ENCODE measurements at regions not wholly inside any gene's neighbourhood (a gene's known extent, or its start where the extent isn't known, plus 50 kb on each side); places are given as distances from the start of the nearest gene placed in this dataset.
"Not testable (repeated sequence)": the region's sequence is repeated elsewhere in the genome, so short reads cannot be mapped to it uniquely, and the experiment has no call there.

DNA sequence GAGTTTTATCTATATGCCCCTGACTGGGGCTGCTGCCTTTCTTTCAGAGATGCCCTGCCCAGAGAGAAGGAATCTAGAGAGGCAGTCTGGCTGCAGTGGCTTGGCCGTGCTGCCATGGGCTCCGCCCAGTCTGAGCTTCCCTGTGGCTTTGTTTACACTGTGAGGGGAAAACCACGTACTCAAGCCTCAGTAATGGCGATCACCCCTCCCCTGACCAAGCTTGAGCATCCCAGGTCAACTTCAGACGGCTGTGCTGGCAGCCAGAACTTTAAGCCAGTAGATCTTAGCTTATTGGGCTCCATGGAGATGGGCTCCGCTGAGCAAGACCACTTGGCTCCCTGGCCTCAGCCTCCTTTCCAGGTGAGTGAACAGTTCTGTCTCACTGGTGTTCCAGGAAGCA, 69.0 kb upstream of the DPP6 start:
- H3K4me1 Mint-ChIP-seq (ENCODE audit: low read depth, unreplicated experiment); H3K36me3 Mint-ChIP-seq (ENCODE audit: low read depth, unreplicated experiment); H3K4me2 ChIP-seq (ENCODE audit: low read length); H3K27ac Mint-ChIP-seq (ENCODE audit: unreplicated experiment); H2AFZ ChIP-seq (ENCODE audit: low read depth, low read length); H3K27me3 Mint-ChIP-seq (ENCODE audit: low read depth, unreplicated experiment); H3K9ac ChIP-seq (ENCODE audit: low read length); H3K4me1 ChIP-seq (ENCODE audit: insufficient read depth, low read length); H3K9me3 ChIP-seq (ENCODE audit: insufficient read depth, low read depth, low read length); H3K79me2 ChIP-seq (ENCODE audit: insufficient read depth, low read length); FAIRE-seq; H3K27ac ChIP-seq (ENCODE audit: low read depth, low read length); H3K36me3 ChIP-seq (ENCODE audit: insufficient read depth, low read length); H3K27me3 ChIP-seq (ENCODE audit: insufficient read depth, low read length); H3K4me3 ChIP-seq (ENCODE audit: insufficient read depth, low read depth, low read length); DNase-seq (ENCODE audit: low read depth); H3K4me3 Mint-ChIP-seq (ENCODE audit: unreplicated experiment); H3K9me3 Mint-ChIP-seq (ENCODE audit: unreplicated experiment); H4K20me1 ChIP-seq (ENCODE audit: insufficient read depth, low read length): not testable (repeated sequence)

- not testable (repeated sequence) for H3K36me3 Mint-ChIP-seq (ENCODE audit: low read depth, unreplicated experiment); H3K4me1 ChIP-seq (ENCODE audit: insufficient read depth, low read length); H3K9me3 ChIP-seq (ENCODE audit: insufficient read depth, low read depth, low read length); H3K4me2 ChIP-seq (ENCODE audit: low read length); DNase-seq (ENCODE audit: low read depth); FAIRE-seq; H2AFZ ChIP-seq (ENCODE audit: low read depth, low read length); H4K20me1 ChIP-seq (ENCODE audit: insufficient read depth, low read length); H3K9me3 Mint-ChIP-seq (ENCODE audit: unreplicated experiment); H3K36me3 ChIP-seq (ENCODE audit: insufficient read depth, low read length); H3K4me1 Mint-ChIP-seq (ENCODE audit: low read depth, unreplicated experiment); H3K27me3 Mint-ChIP-seq (ENCODE audit: low read depth, unreplicated experiment); H3K4me3 Mint-ChIP-seq (ENCODE audit: unreplicated experiment); H3K27me3 ChIP-seq (ENCODE audit: insufficient read depth, low read length); H3K9ac ChIP-seq (ENCODE audit: low read length); H3K27ac Mint-ChIP-seq (ENCODE audit: unreplicated experiment); H3K4me3 ChIP-seq (ENCODE audit: insufficient read depth, low read depth, low read length); H3K79me2 ChIP-seq (ENCODE audit: insufficient read depth, low read length); H3K27ac ChIP-seq (ENCODE audit: low read depth, low read length)
These were observed 63.1 kb upstream of the DPP6 start for GRCh38 chr7:153989066-153989627.

DNA sequence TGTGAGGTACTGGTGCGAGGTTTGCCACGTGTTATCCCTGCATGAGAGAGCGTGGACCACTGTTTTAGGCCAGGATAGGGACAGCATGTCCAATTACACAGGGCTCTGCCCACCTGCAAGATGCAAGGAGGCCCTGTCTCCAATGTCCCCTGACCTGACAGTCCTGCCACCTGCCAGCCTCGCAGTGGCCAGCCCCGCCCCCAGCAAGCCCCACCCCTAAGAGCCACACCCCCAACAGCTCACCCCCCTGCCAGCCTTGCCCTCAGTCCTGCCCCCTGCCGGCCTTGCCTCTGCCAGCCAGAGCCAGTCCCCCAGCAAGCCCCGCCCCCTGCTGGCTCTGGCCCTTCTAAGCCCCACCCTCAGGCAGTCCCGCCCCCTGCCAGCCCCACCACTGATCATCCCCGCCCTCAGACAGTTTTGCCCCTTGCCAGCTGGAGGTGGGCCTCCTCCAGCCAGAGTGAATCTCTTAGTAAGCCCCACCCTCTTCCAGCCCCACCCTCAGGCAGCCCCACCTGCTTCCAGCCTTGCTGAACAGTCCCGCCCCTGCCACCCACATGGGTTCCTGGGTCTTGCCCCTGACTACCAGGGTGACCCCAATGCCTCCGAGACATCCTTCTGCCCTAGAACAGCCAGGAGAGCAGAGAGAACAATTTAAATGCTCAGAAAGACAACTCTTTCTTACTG, 62.3 kb upstream of the DPP6 start:
- not testable (repeated sequence) for H3K4me3 Mint-ChIP-seq (ENCODE audit: unreplicated experiment); H3K79me2 ChIP-seq (ENCODE audit: insufficient read depth, low read length); H3K4me1 Mint-ChIP-seq (ENCODE audit: low read depth, unreplicated experiment); H3K27me3 ChIP-seq (ENCODE audit: insufficient read depth, low read length); H4K20me1 ChIP-seq (ENCODE audit: insufficient read depth, low read length); H3K9me3 Mint-ChIP-seq (ENCODE audit: unreplicated experiment); FAIRE-seq; H3K4me1 ChIP-seq (ENCODE audit: insufficient read depth, low read length); H3K27ac Mint-ChIP-seq (ENCODE audit: unreplicated experiment); DNase-seq (ENCODE audit: low read depth); H3K27ac ChIP-seq (ENCODE audit: low read depth, low read length); H3K9ac ChIP-seq (ENCODE audit: low read length); H2AFZ ChIP-seq (ENCODE audit: low read depth, low read length); H3K4me2 ChIP-seq (ENCODE audit: low read length); H3K4me3 ChIP-seq (ENCODE audit: insufficient read depth, low read depth, low read length); H3K9me3 ChIP-seq (ENCODE audit: insufficient read depth, low read depth, low read length); H3K27me3 Mint-ChIP-seq (ENCODE audit: low read depth, unreplicated experiment); H3K36me3 Mint-ChIP-seq (ENCODE audit: low read depth, unreplicated experiment); H3K36me3 ChIP-seq (ENCODE audit: insufficient read depth, low read length)

- not testable (repeated sequence) for H3K9ac ChIP-seq (ENCODE audit: low read length); H2AFZ ChIP-seq (ENCODE audit: low read depth, low read length); H3K4me1 Mint-ChIP-seq (ENCODE audit: low read depth, unreplicated experiment); H3K27ac ChIP-seq (ENCODE audit: low read depth, low read length); H3K9me3 ChIP-seq (ENCODE audit: insufficient read depth, low read depth, low read length); H3K9me3 Mint-ChIP-seq (ENCODE audit: unreplicated experiment); FAIRE-seq; H3K27me3 ChIP-seq (ENCODE audit: insufficient read depth, low read length); H3K4me2 ChIP-seq (ENCODE audit: low read length); H3K79me2 ChIP-seq (ENCODE audit: insufficient read depth, low read length); H3K4me3 ChIP-seq (ENCODE audit: insufficient read depth, low read depth, low read length); H3K36me3 ChIP-seq (ENCODE audit: insufficient read depth, low read length); H3K4me1 ChIP-seq (ENCODE audit: insufficient read depth, low read length); H4K20me1 ChIP-seq (ENCODE audit: insufficient read depth, low read length); H3K27ac Mint-ChIP-seq (ENCODE audit: unreplicated experiment); H3K4me3 Mint-ChIP-seq (ENCODE audit: unreplicated experiment); H3K27me3 Mint-ChIP-seq (ENCODE audit: low read depth, unreplicated experiment); DNase-seq (ENCODE audit: low read depth); H3K36me3 Mint-ChIP-seq (ENCODE audit: low read depth, unreplicated experiment)
These were observed 60.7 kb upstream of the DPP6 start for GRCh38 chr7:153991471-153991870.

DNA sequence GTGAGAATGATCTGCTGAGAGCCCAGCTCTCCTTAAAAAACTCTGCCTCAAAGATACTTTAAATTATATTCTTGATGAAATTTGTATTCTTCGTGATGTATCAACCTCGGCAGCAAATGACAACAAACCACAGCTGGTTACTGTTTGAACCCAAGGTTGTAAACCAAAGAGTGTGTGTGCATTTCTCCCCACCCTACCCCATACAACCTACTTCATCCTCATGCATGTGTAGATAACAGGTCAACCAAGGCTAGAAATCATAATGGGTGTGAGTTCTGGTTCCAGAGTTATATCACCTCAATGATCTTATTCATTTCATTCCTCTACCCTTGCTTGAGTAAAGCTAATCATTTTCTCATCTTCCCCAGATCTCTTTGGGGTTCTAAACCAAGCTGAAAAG, 58.8 kb upstream of the DPP6 start:
- not testable (repeated sequence) for H3K9ac ChIP-seq (ENCODE audit: low read length); H3K4me1 Mint-ChIP-seq (ENCODE audit: low read depth, unreplicated experiment); H3K27me3 ChIP-seq (ENCODE audit: insufficient read depth, low read length); H3K4me2 ChIP-seq (ENCODE audit: low read length); H3K27me3 Mint-ChIP-seq (ENCODE audit: low read depth, unreplicated experiment); H3K27ac ChIP-seq (ENCODE audit: low read depth, low read length); H3K36me3 Mint-ChIP-seq (ENCODE audit: low read depth, unreplicated experiment); H3K4me1 ChIP-seq (ENCODE audit: insufficient read depth, low read length); H3K79me2 ChIP-seq (ENCODE audit: insufficient read depth, low read length); H4K20me1 ChIP-seq (ENCODE audit: insufficient read depth, low read length); H3K4me3 ChIP-seq (ENCODE audit: insufficient read depth, low read depth, low read length); FAIRE-seq; DNase-seq (ENCODE audit: low read depth); H3K36me3 ChIP-seq (ENCODE audit: insufficient read depth, low read length); H3K9me3 ChIP-seq (ENCODE audit: insufficient read depth, low read depth, low read length); H3K4me3 Mint-ChIP-seq (ENCODE audit: unreplicated experiment); H3K27ac Mint-ChIP-seq (ENCODE audit: unreplicated experiment); H3K9me3 Mint-ChIP-seq (ENCODE audit: unreplicated experiment); H2AFZ ChIP-seq (ENCODE audit: low read depth, low read length)

GRCh38 chr7:153998896-153999295, 53.3 kb upstream of the DPP6 start:
- H3K4me3 ChIP-seq (ENCODE audit: insufficient read depth, low read depth, low read length); H3K4me1 Mint-ChIP-seq (ENCODE audit: low read depth, unreplicated experiment); H3K27ac Mint-ChIP-seq (ENCODE audit: unreplicated experiment); H3K4me1 ChIP-seq (ENCODE audit: insufficient read depth, low read length); H3K4me2 ChIP-seq (ENCODE audit: low read length); FAIRE-seq; H3K27ac ChIP-seq (ENCODE audit: low read depth, low read length); H3K79me2 ChIP-seq (ENCODE audit: insufficient read depth, low read length); H3K36me3 ChIP-seq (ENCODE audit: insufficient read depth, low read length); H3K27me3 Mint-ChIP-seq (ENCODE audit: low read depth, unreplicated experiment); H2AFZ ChIP-seq (ENCODE audit: low read depth, low read length); H3K27me3 ChIP-seq (ENCODE audit: insufficient read depth, low read length); H3K9me3 Mint-ChIP-seq (ENCODE audit: unreplicated experiment); H4K20me1 ChIP-seq (ENCODE audit: insufficient read depth, low read length); H3K4me3 Mint-ChIP-seq (ENCODE audit: unreplicated experiment); H3K9ac ChIP-seq (ENCODE audit: low read length); H3K9me3 ChIP-seq (ENCODE audit: insufficient read depth, low read depth, low read length); DNase-seq (ENCODE audit: low read depth); H3K36me3 Mint-ChIP-seq (ENCODE audit: low read depth, unreplicated experiment): not testable (repeated sequence)
